HG02973 (cell line): ENCODE measurements at regions not wholly inside any gene's neighbourhood (a gene's known extent, or its start where the extent isn't known, plus 50 kb on each side); places are given as distances from the start of the nearest gene placed in this dataset.
"Not testable (repeated sequence)": the region's sequence is repeated elsewhere in the genome, so short reads cannot be mapped to it uniquely, and the experiment has no call there.

Source experiments
- ATAC-seq: cut with Tn5 transposase; IDR thresholded peaks from one replicate; pipeline ENCODE4 v1.9.1; 2021; ENCODE audit warnings: moderate library complexity; ENCODE audit not compliant: unreplicated experiment

DNA sequence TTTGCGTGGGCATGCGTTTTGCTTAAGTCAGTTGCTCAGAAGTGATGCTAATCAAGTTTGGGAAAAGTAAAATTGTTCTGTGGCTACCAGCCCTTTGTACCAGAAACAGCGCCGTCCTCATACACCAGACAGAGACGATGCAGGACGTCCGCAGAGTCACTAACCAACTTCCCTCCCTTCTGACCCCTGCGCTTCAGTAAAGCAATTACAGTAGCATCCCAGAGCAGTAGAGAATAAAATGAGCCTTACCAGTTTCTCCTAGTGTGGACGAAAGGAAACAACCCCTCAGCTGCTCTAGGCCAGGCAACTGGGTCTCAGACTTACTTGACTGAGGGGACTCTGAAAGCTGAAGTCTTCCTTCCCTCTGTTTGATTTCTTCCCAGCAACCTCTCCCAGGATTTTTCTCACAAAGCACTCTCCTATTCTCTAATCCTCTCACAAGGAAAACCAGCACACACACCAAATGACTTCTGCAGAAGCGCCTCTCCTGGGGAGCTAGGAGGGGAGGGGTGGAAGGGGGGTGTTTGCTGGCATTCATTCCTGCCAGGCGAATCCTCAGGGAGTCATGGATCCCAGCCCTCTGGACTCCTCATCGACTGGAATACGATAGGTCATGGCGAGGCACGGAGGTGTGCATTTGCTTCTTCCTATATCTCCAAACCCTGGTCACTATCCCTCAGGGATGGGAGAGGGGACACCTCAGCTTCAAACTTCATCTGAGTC, 56.0 kb upstream of the MID1 start:
- ATAC-seq, result no peak

DNA sequence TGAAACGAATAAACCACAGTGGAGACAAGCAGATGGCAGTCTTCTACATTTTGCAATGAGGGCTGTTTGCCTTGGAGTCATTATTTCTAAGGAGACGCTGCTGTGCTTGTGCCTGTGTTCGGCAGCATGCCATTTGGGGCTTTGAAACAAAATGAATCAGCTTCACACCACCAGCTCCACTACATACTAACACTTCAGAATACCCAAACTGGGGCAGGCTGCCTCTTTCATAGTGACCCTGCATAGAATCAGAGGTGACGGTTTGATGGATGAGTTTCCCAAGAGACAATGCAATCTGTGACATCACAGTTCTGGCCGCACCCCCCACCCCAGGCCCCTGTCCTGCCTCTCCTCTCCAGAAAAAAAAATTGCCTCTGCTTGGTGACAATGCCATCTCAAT, 57.1 kb upstream of the MID1 start:
- no peak for ATAC-seq

DNA sequence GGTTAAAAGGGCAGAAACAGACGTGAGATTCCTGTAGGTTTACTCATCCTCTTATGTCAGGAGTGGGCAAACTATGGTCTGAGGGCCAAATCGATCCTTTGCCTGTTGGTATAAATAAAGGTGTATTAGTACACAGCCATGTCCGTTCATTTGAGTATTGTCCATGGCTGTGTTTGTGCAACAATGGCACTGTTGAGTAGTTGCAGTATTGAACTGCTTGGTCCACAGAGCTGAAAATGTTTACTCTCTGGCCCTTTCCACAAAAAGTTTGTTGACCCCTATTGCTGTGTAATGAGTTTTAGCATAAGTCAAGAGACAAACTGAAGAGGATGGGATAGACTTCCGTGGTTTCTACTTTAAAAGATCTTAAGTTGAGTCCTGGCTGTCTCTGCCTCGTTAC, 59.0 kb upstream of the MID1 start:
- no peak for ATAC-seq

DNA sequence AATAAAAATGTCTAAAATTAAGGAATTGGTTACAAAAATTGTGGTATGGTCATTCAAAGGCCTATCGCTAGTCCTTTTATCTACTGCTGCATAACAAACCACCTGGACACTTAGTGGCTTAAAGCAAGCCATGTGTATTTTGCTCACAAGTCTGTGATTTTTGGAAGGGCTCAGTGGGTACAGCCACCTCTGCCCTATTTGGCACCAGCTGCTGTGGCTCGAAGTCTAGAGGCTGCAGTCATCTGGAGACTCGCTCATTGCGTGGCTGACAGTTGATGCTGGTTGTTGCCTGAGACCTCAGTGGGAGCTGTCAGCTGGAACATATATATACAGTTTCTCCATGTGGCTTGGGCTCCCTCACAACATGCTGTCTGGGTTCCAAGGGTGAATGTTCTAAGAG, 60.8 kb upstream of the MID1 start:
- no peak for ATAC-seq

DNA sequence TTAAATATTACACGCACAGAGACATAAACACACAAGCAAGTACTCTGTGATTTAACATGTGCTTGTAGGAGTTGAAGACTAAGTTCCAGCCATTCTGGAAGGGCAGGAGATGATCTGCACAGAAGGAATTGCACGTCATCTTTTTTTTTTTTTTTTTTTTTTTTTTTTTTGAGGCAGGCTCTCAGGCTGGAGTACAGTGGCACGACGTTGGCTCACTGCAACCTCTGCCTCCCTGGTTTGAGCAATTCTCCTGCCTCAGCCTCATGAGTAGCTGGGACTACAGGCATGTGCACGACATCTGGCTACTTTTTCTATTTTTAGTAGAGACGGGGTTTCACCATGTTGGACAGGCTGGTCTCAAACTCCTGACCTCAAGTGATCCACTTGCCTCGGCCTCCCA, 63.2 kb upstream of the MID1 start:
- ATAC-seq, result not testable (repeated sequence)

DNA sequence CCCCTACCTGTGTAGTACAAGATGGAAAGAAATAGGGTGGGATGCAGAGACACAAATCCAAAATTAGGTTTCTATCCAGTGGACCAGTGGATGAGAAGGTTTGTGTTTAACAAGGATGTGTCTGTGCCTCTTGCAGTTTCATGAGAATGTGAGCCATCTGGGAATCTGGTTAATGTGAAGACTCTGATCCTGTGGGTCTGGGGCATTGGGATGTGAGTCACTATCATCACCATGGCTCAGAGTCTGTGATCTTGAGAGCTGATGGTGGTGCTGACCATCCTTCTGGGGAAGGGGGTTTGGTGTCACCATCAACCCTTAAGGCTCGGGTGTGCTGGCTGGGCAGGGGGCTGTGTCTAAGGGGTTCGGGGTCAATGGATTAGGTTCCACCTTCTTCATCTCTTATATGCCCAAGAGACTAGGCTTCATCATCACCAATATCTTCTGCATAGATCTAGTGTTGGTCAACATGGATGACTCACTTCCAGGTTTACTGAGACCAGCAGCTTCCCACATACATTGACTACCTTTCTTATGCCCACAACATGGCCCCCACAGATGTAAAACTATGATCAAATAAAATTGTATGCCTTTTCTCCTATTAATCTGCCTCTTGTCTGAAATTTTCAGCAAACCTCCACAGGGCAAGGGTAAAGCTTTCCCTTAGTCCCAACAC, 65.7 kb upstream of the MID1 start:
- no peak for ATAC-seq

DNA sequence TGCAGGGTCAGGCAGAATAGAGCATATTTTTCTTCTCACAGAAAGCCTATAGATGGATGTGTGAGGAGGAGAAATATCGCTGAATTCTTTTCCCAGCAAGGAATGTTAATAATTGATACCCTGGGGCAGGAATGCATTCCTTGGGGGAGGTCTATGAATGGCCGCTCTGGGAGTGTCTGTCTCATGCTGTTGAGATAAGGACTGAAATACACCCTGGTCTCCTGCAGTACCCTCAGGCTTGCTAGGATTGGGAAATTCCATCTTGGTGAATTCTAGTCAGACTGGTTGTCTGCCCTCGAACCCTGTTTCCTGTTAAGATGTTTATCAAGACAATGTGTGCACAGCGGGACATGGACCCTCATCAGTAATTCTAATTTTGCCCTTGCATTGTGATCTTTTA, 71.4 kb upstream of the MID1 start:
- ATAC-seq, result not testable (repeated sequence)

DNA sequence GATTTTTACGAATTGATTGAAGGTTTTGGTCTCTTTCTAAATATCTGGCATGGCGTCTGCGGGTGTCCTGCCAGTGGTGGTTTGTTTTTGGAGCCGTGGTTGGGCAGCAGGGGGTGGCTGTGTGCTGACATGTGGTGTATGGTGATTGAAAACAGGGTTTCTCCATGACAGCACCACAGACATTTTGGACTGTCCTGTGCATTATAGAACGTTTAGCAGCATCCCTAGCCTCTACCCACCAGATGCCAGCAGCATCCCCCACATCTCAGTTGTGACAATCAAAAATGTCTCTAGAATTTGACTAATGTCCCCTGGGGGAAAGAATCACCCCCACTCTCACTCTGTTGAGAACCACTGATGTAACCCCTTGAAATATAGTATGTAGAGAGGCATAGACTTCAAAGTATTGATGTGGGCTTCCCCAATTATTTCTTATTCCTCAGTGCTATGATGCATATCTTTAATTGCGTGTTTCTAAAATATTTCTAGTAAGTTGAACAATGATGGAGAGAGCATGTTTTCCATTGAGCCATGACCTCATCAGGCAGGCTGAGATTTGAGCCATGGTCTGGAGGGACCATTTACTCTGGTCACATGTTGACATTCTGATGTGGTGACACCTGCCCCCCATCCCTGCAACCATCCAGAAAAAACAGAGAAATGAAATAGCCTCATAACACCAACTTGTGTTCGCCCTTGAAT, 77.4 kb upstream of the MID1 start:
- ATAC-seq, result no peak

DNA sequence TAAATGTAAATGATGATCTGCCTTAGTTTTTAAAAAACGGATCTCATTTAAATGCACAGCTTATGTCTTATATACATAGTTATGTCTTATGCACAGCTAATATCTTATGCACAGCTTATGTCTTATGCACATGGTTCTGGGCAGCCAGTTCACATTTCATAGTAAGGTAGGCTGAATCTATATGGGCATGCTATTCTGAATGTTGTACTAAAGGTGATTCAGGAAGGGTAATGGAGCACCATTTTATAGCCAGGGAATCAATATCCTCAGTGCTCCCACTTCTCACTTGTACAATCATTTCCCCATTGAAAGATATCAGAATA, 77.9 kb upstream of the MID1 start:
- no peak for ATAC-seq

DNA sequence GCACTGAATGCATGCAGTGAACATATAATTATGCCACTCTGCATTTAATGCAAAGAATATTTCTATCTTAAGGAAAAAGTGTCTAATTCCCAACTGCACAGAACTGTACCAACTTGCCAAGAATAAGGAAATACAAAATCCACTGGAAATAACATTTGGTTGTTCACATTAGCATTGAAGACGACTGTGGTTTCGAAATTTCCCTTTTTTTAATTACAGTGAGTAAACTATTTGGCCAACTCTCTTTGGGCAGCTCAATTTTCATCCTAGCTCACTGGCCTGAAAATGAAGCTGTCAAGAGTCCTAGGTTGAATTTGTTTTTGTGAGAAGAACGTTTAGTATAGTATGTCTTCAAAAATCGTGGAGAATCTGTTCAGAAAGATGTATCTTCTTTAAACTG, 81.6 kb upstream of the MID1 start:
- no peak for ATAC-seq

DNA sequence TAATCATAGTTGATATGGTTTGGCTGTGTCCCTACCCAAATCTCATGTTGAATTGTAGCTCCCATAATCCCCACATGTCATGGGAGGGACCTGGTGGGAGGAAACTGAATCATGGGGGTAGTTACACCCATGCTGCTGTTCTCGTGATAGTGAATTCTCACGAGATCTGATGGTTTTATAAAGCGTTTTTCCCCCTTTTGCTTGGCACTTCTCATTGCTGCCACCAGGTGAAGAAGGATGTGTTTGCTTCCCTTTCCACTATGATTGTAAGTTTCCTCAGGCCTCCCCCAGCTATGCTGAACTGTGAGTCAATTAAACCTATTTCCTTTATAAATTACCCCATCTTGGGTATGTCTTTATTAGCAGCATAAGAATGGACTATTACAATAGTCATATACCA, 86.0 kb upstream of the MID1 start:
- not testable (repeated sequence) for ATAC-seq

DNA sequence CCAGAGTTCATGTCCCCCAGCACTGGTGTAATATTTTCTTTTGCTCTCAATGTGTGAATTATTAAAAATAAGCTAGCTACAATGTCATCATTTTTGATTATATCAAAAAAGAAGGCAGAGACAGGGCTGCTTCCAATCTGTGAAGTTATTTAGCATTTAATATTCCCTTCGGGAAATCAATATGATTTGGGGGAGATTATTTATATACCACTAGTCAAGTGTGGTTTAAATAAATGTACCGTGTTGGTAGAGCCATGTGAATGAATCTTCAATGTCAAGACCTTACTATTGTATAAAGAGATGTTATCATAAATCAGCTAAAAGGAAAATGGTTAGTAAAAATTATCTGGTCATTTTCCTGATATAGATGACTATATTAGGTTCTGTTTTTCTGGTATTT, 87.4 kb upstream of the MID1 start:
- ATAC-seq, result no peak

DNA sequence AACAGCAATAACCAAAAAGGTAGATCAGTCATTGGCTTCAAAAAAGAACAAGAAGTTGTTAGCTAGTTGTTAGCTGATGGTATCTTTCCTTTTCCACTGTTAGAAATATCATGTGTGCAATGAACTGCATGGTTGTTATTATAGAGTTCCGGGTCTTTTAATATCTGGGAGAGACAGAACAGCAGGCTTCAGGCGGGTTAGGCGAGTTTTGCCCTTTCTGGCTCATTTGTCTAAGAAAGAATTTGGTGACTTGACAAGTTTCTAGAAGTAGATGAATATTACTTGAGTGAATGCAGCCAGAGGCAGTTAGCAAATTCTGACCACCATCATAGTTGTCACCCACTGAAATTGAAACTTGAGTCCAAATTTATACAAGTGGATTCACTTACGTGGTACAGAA, 88.9 kb upstream of the MID1 start:
- ATAC-seq, result no peak

DNA sequence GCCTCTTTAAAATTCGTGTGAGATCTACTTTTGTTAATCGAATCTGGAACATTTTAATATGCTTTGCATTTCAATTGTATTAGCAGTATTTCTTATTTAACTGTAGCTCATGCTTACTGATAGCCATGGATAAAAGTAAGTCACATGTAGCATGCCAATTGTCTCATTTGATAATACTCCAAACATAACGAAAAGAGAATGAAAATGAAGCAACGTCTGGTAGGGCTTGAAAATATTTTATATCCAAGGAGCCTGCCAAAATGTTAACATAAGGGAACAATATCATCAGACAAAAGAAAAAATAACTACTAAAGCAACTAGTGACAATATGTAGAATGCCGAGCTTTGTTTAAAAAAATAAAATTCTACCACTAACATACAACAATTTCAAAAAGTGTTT, 94.1 kb upstream of the MID1 start:
- no peak for ATAC-seq

DNA sequence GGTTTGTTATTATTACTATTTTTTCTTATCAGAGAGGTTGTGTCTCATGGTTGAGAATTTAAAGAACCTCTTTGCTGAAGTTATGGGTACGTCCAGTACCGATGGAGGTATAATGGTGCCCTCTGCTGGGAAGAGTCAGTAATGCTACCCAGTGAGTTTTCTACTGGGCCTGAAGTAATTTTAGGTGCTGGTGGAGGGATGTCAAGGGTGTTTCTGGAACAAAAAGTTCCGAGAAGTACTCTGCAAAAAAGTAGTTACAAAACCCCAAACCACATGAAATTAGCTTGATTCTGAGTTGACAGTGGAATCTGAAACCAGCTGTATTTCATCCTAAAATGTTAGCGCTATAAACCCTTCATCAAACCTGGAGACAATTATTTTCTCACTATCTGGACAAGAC, 102.5 kb upstream of the MID1 start:
- ATAC-seq, result no peak

DNA sequence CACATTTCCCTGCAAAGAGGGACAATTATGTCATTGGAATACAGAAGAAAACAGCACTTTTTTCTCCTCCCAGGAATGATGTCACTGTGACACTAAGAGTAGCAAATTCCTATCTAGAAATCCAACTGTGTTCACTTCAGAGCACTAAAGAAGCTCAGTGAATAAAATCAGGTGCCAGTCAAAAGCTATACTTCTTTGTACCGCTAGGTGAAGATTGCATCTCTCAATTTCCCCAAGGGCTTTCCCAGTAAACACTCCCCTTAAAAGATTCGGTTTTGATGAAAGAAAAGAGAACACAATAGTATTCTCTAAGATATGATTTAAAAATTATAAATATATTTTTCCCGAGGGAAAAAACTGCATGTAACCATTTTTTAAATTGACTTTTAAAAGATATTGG, 104.7 kb upstream of the MID1 start:
- no peak for ATAC-seq

DNA sequence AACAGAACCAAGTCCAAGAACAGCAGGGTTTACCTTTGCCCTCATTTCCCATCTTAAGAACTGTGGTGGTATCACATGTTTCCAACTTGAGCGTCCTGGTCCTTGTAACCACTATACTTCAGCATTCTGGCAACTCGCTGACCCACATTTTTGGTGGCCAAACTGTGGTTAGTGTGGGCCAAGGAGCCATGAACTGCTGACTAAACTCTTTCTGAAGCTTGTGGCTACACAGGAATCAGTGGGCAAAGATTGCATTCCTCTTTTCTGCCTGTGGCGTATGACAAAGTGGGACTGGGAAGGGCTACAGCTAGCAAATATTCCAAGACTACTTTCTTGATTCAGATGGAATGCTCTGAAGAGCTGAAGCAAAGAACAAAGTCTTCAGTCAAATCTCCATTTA, 106.3 kb upstream of the MID1 start:
- ATAC-seq, result no peak

DNA sequence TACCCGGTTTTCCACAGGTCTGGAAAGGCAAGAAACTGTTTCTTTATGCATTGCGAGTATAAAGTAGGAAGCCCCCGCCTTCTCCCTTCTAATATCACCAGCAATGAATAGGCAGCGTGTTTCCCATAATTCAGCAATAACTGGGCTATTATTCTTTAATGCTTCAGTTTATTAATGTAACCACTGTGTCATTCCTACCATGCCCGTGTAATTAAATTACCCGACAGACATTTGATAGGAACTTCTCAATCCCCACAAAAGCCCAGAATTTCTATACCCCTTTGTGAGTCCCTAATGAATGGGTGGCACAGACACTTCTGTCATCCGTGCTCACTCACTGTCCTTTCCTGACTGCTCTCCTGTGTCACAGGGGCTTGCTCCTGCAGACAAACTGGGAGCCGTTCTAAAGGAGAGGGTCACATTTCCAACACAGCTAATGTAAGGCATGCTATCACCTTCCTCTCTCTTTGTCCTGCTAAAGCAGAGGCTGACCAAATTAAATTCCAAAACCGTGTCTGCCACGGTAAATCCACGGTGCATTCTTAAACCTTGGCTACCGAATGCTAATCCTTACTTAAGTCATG, 108.5 kb upstream of the MID1 start:
- ATAC-seq, result no peak

DNA sequence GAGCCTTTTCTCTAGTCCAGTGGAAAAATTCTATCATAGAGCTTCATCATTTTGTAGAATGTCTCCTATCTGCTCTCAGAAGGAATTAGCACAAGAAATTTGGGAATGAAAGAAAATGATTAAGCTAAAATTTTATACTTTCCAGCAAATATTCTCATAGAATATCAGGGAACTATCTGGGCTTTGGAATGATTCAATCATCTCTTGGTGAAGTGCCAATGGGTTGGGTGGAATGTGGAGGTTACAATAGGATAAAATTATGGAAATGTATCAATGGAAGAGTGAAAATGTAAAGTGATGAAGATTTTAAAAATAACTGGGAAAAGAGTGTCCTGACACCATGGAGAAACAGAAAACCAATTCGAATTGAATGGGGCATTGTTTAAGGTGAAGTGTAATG, 119.0 kb upstream of the MID1 start:
- no peak for ATAC-seq

DNA sequence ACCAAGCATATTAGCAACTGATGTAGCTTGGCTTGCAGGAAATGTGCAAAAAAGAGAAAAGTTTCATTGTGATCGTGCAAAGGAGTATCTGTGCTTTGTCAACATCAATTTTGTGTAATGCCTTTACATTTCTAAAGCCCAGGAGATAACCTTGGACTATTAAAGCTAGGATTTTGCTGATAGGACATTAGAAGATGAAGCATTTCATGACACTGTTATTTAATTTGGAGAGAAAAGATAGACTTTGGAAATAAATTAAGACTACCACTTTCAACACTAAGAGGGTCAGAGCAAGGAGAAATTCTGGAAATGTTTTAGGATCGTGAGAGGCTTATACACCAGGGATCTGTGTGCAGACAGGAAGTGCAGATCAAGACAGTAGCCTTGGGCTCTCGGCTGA, 120.6 kb upstream of the MID1 start:
- ATAC-seq, result no peak

DNA sequence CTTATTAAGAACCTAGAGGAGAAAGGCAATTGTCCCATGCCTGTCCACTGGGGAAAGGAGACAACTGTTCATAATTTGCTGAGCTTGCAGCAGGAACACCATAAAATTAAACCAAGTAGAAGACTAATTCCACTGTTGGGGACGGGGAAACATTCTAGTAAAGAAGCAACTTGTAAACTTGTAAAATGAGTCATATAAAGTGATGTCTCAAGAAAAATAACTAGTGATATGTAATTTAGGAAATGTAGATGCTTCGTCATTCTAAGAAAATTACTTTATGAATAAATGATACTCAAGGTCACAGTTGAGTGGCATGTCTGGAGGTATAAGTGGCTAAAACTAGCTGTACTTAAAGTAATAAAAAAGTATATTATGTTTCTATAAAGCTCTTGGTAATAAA, 121.2 kb upstream of the MID1 start:
- ATAC-seq, result no peak

DNA sequence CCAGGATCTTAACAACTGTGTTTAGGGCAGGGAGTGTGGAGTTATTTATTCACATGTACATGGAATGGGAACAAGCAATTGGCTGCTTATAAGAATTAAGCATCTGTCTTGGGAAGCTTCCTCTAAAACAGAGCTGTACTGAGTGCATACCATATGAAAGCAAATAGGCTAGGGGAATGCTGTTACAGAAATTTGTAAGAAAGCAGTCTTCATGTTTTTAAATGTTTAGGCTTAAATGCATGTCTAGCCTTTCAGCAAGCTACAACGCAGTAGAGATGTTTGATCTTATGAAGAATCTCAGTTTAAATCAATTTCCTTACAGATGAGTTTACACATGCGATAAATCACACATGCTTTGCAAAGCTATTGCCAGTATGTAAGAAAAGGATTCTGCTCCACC, 123.1 kb upstream of the MID1 start:
- ATAC-seq, result no peak
